ENCODE measurements at regions not wholly inside any gene's neighbourhood (a gene's known extent, or its start where the extent isn't known, plus 50 kb on each side); places are given as distances from the start of the nearest gene placed in this dataset.

- TF ChIP-seq, protein P1, sequence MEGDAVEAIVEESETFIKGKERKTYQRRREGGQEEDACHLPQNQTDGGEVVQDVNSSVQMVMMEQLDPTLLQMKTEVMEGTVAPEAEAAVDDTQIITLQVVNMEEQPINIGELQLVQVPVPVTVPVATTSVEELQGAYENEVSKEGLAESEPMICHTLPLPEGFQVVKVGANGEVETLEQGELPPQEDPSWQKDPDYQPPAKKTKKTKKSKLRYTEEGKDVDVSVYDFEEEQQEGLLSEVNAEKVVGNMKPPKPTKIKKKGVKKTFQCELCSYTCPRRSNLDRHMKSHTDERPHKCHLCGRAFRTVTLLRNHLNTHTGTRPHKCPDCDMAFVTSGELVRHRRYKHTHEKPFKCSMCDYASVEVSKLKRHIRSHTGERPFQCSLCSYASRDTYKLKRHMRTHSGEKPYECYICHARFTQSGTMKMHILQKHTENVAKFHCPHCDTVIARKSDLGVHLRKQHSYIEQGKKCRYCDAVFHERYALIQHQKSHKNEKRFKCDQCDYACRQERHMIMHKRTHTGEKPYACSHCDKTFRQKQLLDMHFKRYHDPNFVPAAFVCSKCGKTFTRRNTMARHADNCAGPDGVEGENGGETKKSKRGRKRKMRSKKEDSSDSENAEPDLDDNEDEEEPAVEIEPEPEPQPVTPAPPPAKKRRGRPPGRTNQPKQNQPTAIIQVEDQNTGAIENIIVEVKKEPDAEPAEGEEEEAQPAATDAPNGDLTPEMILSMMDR (conservative IDR thresholded peaks at IDR 0.05 in 1 of 2, IDR thresholded peaks at IDR 0.05 in 1 of 2; ENCODE audit: extremely low read depth in 1 of 2, insufficient read depth in 1 of 2, low read depth in 1 of 2, low read length in 2 of 2), result no peak
- no peak for TF ChIP-seq EZH2 (IDR thresholded peaks at IDR 0.05; ENCODE audit: borderline replicate concordance, low read length)
Observed at GRCh38 chr10:122756656-122757055, 57.0 kb upstream of the C10orf120 start.

All from mammary epithelial cell (primary cell).